Activated CD4-positive, alpha-beta T cell treated with anti-CD3 and anti-CD28 coated beads for 36 hours (primary cell): ENCODE measurements at regions not wholly inside any gene's neighbourhood (a gene's known extent, or its start where the extent isn't known, plus 50 kb on each side); places are given as distances from the start of the nearest gene placed in this dataset.

Source experiments
- ATAC-seq: fragments of 200-7000 bp; cut with Tn5 transposase; one replicate; pipeline ENCODE4 v1.10.0; 2021; ENCODE audit warnings: mild to moderate bottlenecking, moderate library complexity
- CTCF ChIA-PET: fragments of 350-600 bp; sonication (Branson Sonifier 250); formaldehyde crosslinking; loops from one replicate; lab custom pipeline; 2021; ENCODE audit warnings: antibody characterized with exemption; lab: Charles Lee
- POLR2A ChIA-PET: fragments of 350-600 bp; sonication (Branson Sonifier 250); formaldehyde crosslinking; loops from one replicate; lab custom pipeline; 2021; ENCODE audit warnings: antibody characterized with exemption, inconsistent platforms; lab: Charles Lee
- DNase-seq: peaks from one replicate; pipeline ENCODE4 v3.0.0-alpha.2; 2020
- H3K27ac Mint-ChIP-seq: one replicate; pipeline ENCODE4 v1.8.0; 2021; ENCODE audit warnings: mixed read lengths
- H3K27me3 Mint-ChIP-seq: one replicate; pipeline ENCODE4 v1.8.0; 2021; ENCODE audit warnings: mixed read lengths
- H3K36me3 Mint-ChIP-seq: one replicate; pipeline ENCODE4 v1.8.0; 2021; ENCODE audit warnings: low read depth, mixed read lengths
- H3K4me1 Mint-ChIP-seq: one replicate; pipeline ENCODE4 v1.8.0; 2021; ENCODE audit warnings: mixed read lengths
- H3K4me3 Mint-ChIP-seq: one replicate; pipeline ENCODE4 v1.8.0; 2021; ENCODE audit warnings: mild to moderate bottlenecking, moderate library complexity, mixed read lengths
- H3K9me3 Mint-ChIP-seq: one replicate; pipeline ENCODE4 v1.8.0; 2021; ENCODE audit warnings: low read depth, mixed read lengths
- intact Hi-C, 2 experiments: fragments of 100-400 bp; cut with DNase I in 1 of 2; cut with micrococcal nuclease in 1 of 2; formaldehyde crosslinking; loops; one replicate each; pipeline versions ENCODE4 v1.14.2 to v1.15.1; 2022 to 2024; cut with DNase I, micrococcal nuclease

GRCh38 chr3:124158168-124158881 is 166.4 kb upstream of the ROPN1 start:
- CTCF ChIA-PET = no interaction called here

GRCh38 chr3:124161448-124161847 is 169.5 kb upstream of the ROPN1 start:
- ATAC-seq (no peak), DNase-seq (no peak)
- intact Hi-C loops = no loop called here
- CTCF ChIA-PET = interaction anchor here (0.7 kb wide), 1 partner anchor 116 kb away, joined by 3 read pairs; no protein-coding TSS in a partner anchor
- Mint-ChIP-seq H3K4me3 (no peak overlapping the region), H3K9me3 (no peaks in the 10 kb centered on the region), H3K4me1 (no peaks in the 10 kb centered on the region), H3K27ac (no peak overlapping the region), H3K27me3 (peaks cover 3% of the 10 kb centered on the region), H3K36me3 (no peaks in the 10 kb centered on the region)
- POLR2A ChIA-PET = no interaction called here

More at GRCh38 chr3:124158168-124158881, 166.4 kb upstream of the ROPN1 start:
- Mint-ChIP-seq H3K4me1 (no peaks in the 10 kb centered on the region), H3K36me3 (no peaks in the 10 kb centered on the region), H3K9me3 (no peaks in the 10 kb centered on the region), H3K4me3 (no peak overlapping the region), H3K27ac (no peak overlapping the region), H3K27me3 (peaks cover 7% of the 10 kb centered on the region)
- ATAC-seq (no peak), DNase-seq (no peak)
- intact Hi-C loops = no loop called here
- POLR2A ChIA-PET = no interaction called here

- no peak overlapping the region for H3K27ac Mint-ChIP-seq
- no peak overlapping the region for H3K4me3 Mint-ChIP-seq
- H3K9me3 Mint-ChIP-seq = no peaks in the 10 kb centered on the region
- DNase-seq (no peak), ATAC-seq (no peak)
- H3K4me1 Mint-ChIP-seq = no peaks in the 10 kb centered on the region
- ChIA-PET POLR2A (no interaction called here), CTCF (no interaction called here)
- intact Hi-C loops = no loop called here
- no peaks in the 10 kb centered on the region for H3K36me3 Mint-ChIP-seq
- peaks cover 2% of the 10 kb centered on the region for H3K27me3 Mint-ChIP-seq
Measured at GRCh38 chr3:124163689-124164088, 171.8 kb upstream of the ROPN1 start.

GRCh38 chr3:124168271-124168670 is 176.3 kb upstream of the ROPN1 start:
- no peak overlapping the region for H3K27ac Mint-ChIP-seq
- ChIA-PET POLR2A (no interaction called here), CTCF (no interaction called here)
- DNase-seq = no peak
- H3K27me3 Mint-ChIP-seq = peaks cover 9% of the 10 kb centered on the region
- H3K36me3 Mint-ChIP-seq = no peaks in the 10 kb centered on the region
- ATAC-seq = no peak
- H3K4me3 Mint-ChIP-seq = no peak overlapping the region
- intact Hi-C loops = no loop called here
- H3K4me1 Mint-ChIP-seq = no peaks in the 10 kb centered on the region
- no peaks in the 10 kb centered on the region for H3K9me3 Mint-ChIP-seq

GRCh38 chr3:124172283-124172682 is 180.4 kb upstream of the ROPN1 start:
- Mint-ChIP-seq H3K27me3 (peaks cover 13% of the 10 kb centered on the region), H3K9me3 (no peaks in the 10 kb centered on the region), H3K4me1 (no peaks in the 10 kb centered on the region), H3K36me3 (no peaks in the 10 kb centered on the region), H3K4me3 (no peak overlapping the region), H3K27ac (no peak overlapping the region)
- no peak for DNase-seq
- POLR2A ChIA-PET = no interaction called here
- intact Hi-C loops = no loop called here
- no peak for ATAC-seq
- CTCF ChIA-PET = no interaction called here

- no peak overlapping the region for H3K27ac Mint-ChIP-seq
- ChIA-PET CTCF (no interaction called here), POLR2A (no interaction called here)
- intact Hi-C loops = no loop called here
- DNase-seq = no peak
- H3K9me3 Mint-ChIP-seq = no peaks in the 10 kb centered on the region
- H3K27me3 Mint-ChIP-seq = peaks cover 12% of the 10 kb centered on the region
- no peaks in the 10 kb centered on the region for H3K36me3 Mint-ChIP-seq
- H3K4me3 Mint-ChIP-seq = no peak overlapping the region
- H3K4me1 Mint-ChIP-seq = no peaks in the 10 kb centered on the region
- no peak for ATAC-seq
Measured at GRCh38 chr3:124172816-124173215, 180.9 kb upstream of the ROPN1 start.

GRCh38 chr3:124174476-124174875 is 182.6 kb upstream of the ROPN1 start:
- Mint-ChIP-seq H3K4me1 (no peaks in the 10 kb centered on the region), H3K27ac (no peak overlapping the region), H3K36me3 (no peaks in the 10 kb centered on the region), H3K9me3 (no peaks in the 10 kb centered on the region), H3K27me3 (peaks cover 8% of the 10 kb centered on the region), H3K4me3 (no peak overlapping the region)
- CTCF ChIA-PET = interaction anchor here (0.6 kb wide), 1 partner anchor 452 kb away, joined by 3 read pairs; no protein-coding TSS in a partner anchor
- POLR2A ChIA-PET = no interaction called here
- ATAC-seq (no peak), DNase-seq (no peak)
- intact Hi-C loops = no loop called here

GRCh38 chr3:124174910-124175874 is 183.3 kb upstream of the ROPN1 start:
- intact Hi-C loops = no loop called here
- H3K27me3 Mint-ChIP-seq = peaks cover 5% of the 10 kb centered on the region
- ATAC-seq = no peak
- H3K9me3 Mint-ChIP-seq = no peaks in the 10 kb centered on the region
- H3K4me1 Mint-ChIP-seq = no peaks in the 10 kb centered on the region
- no peak overlapping the region for H3K4me3 Mint-ChIP-seq
- H3K36me3 Mint-ChIP-seq = no peaks in the 10 kb centered on the region
- ChIA-PET POLR2A (no interaction called here), CTCF (no interaction called here)
- no peak overlapping the region for H3K27ac Mint-ChIP-seq
- no peak for DNase-seq

- Mint-ChIP-seq H3K27me3 (peaks cover 8% of the 10 kb centered on the region), H3K4me1 (no peaks in the 10 kb centered on the region), H3K27ac (no peak overlapping the region), H3K4me3 (no peak overlapping the region), H3K9me3 (no peaks in the 10 kb centered on the region), H3K36me3 (no peaks in the 10 kb centered on the region)
- no peak for ATAC-seq
- intact Hi-C loops = no loop called here
- ChIA-PET POLR2A (no interaction called here), CTCF (no interaction called here)
- DNase-seq = no peak
Measured at GRCh38 chr3:124177071-124177470, 185.1 kb upstream of the ROPN1 start.

GRCh38 chr3:124178531-124178930 is 186.6 kb upstream of the ROPN1 start:
- Mint-ChIP-seq H3K9me3 (no peaks in the 10 kb centered on the region), H3K27ac (no peak overlapping the region), H3K36me3 (no peaks in the 10 kb centered on the region), H3K4me3 (no peak overlapping the region), H3K4me1 (no peaks in the 10 kb centered on the region), H3K27me3 (peaks cover 6% of the 10 kb centered on the region)
- intact Hi-C loops = no loop called here
- DNase-seq (no peak), ATAC-seq (no peak)
- POLR2A ChIA-PET = no interaction called here
- CTCF ChIA-PET = no interaction called here

GRCh38 chr3:124200407-124200806 is 208.5 kb upstream of the ROPN1 start:
- Mint-ChIP-seq H3K9me3 (no peaks in the 10 kb centered on the region), H3K27me3 (peaks cover 14% of the 10 kb centered on the region), H3K27ac (no peak overlapping the region), H3K36me3 (no peaks in the 10 kb centered on the region), H3K4me1 (no peaks in the 10 kb centered on the region), H3K4me3 (no peak overlapping the region)
- intact Hi-C loops = no loop called here
- no peak for ATAC-seq
- CTCF ChIA-PET = no interaction called here
- POLR2A ChIA-PET = no interaction called here
- DNase-seq = no peak

GRCh38 chr3:124201226-124201625 is 209.3 kb upstream of the ROPN1 start:
- ATAC-seq = no peak
- intact Hi-C loops = no loop called here

More at GRCh38 chr3:124201226-124201625, 209.3 kb upstream of the ROPN1 start:
- no peak overlapping the region for H3K27ac Mint-ChIP-seq
- POLR2A ChIA-PET = no interaction called here
- H3K27me3 Mint-ChIP-seq = peaks cover 17% of the 10 kb centered on the region
- H3K4me3 Mint-ChIP-seq = no peak overlapping the region
- H3K4me1 Mint-ChIP-seq = no peaks in the 10 kb centered on the region
- no peaks in the 10 kb centered on the region for H3K36me3 Mint-ChIP-seq
- CTCF ChIA-PET = interaction anchor here (1.2 kb wide), 1 partner anchor 9 kb away, joined by 3 read pairs; no protein-coding TSS in a partner anchor
- no peak for DNase-seq
- H3K9me3 Mint-ChIP-seq = no peaks in the 10 kb centered on the region
